GM18861 (cell line): ENCODE measurements at regions not wholly inside any gene's neighbourhood (a gene's known extent, or its start where the extent isn't known, plus 50 kb on each side); places are given as distances from the start of the nearest gene placed in this dataset.
"Not testable (repeated sequence)": the region's sequence is repeated elsewhere in the genome, so short reads cannot be mapped to it uniquely, and the experiment has no call there.

Source experiments
- ATAC-seq: cut with Tn5 transposase; IDR thresholded peaks from one replicate; pipeline ENCODE4 v1.9.1; 2021; ENCODE audit not compliant: unreplicated experiment

GRCh38 chr18:104264-104663 lies 54.1 kb upstream of the USP14 start:
- not testable (repeated sequence) for ATAC-seq

- not testable (repeated sequence) for ATAC-seq
These were observed 53.0 kb upstream of the USP14 start for GRCh38 chr18:105161-106053.

- ATAC-seq = not testable (repeated sequence)
These were observed 52.1 kb upstream of the USP14 start for GRCh38 chr18:106054-106851.

GRCh38 chr18:106868-107384 lies 51.4 kb upstream of the USP14 start:
- ATAC-seq = not testable (repeated sequence)

- ATAC-seq = not testable (repeated sequence)
These were observed 50.9 kb upstream of the USP14 start for GRCh38 chr18:107464-107863.

GRCh38 chr18:107947-108664 lies 50.3 kb upstream of the USP14 start:
- peak; percentile 47 for ATAC-seq
